NCI-H1105 (cell line): ENCODE measurements at regions not wholly inside any gene's neighbourhood (a gene's known extent, or its start where the extent isn't known, plus 50 kb on each side); places are given as distances from the start of the nearest gene placed in this dataset.
A peak's percentile ranks its signal among the peaks of the same experiment; 100 is the strongest.

Experiments used
- DNase-seq: peaks from one replicate; lab custom pipeline; 2025; lab: John Stamatoyannopoulos, UW

GRCh38 chr2:77578354-77578753 lies 56.2 kb upstream of the LRRTM4 start:
- DNase-seq: no peak

- no peak for DNase-seq
These were observed 57.0 kb upstream of the LRRTM4 start for GRCh38 chr2:77579076-77579769.

- DNase-seq: no peak
These were observed 66.3 kb upstream of the LRRTM4 start for GRCh38 chr2:77588438-77588837.

- DNase-seq: no peak
These were observed 68.2 kb upstream of the LRRTM4 start for GRCh38 chr2:77590298-77590917.

- peak; percentile 31 for DNase-seq
These were observed 70.8 kb upstream of the LRRTM4 start for GRCh38 chr2:77592955-77593354.

GRCh38 chr2:77602771-77603170 lies 80.6 kb upstream of the LRRTM4 start:
- DNase-seq: no peak

- DNase-seq: no peak
These were observed 83.1 kb upstream of the LRRTM4 start for GRCh38 chr2:77604953-77605929.

- no peak for DNase-seq
These were observed 86.3 kb upstream of the LRRTM4 start for GRCh38 chr2:77608510-77608909.

GRCh38 chr2:77629539-77629938 lies 107.4 kb upstream of the LRRTM4 start:
- no peak for DNase-seq

- no peak for DNase-seq
These were observed 108.8 kb upstream of the LRRTM4 start for GRCh38 chr2:77631007-77631406.

GRCh38 chr2:77633601-77634000 lies 111.4 kb upstream of the LRRTM4 start:
- DNase-seq: no peak

- no peak for DNase-seq
These were observed 118.7 kb upstream of the LRRTM4 start for GRCh38 chr2:77640924-77641323.

- DNase-seq: no peak
These were observed 120.2 kb upstream of the LRRTM4 start for GRCh38 chr2:77642339-77642738.

- no peak for DNase-seq
These were observed 127.7 kb upstream of the LRRTM4 start for GRCh38 chr2:77649856-77650255.

- DNase-seq: no peak
These were observed 130.3 kb upstream of the LRRTM4 start for GRCh38 chr2:77652499-77652898.

- no peak for DNase-seq
These were observed 142.3 kb upstream of the LRRTM4 start for GRCh38 chr2:77664491-77664890.

GRCh38 chr2:77666251-77666980 lies 144.2 kb upstream of the LRRTM4 start:
- DNase-seq: no peak

- peak; percentile 20 for DNase-seq
These were observed 162.6 kb upstream of the LRRTM4 start for GRCh38 chr2:77684543-77685319.

GRCh38 chr2:77712601-77713000 lies 190.4 kb upstream of the LRRTM4 start:
- DNase-seq: no peak

GRCh38 chr2:77713412-77713811 lies 191.2 kb upstream of the LRRTM4 start:
- no peak for DNase-seq

GRCh38 chr2:77720115-77720514 lies 197.9 kb upstream of the LRRTM4 start:
- no peak for DNase-seq
